ENCODE measurements at regions not wholly inside any gene's neighbourhood (a gene's known extent, or its start where the extent isn't known, plus 50 kb on each side); places are given as distances from the start of the nearest gene placed in this dataset.

DNA sequence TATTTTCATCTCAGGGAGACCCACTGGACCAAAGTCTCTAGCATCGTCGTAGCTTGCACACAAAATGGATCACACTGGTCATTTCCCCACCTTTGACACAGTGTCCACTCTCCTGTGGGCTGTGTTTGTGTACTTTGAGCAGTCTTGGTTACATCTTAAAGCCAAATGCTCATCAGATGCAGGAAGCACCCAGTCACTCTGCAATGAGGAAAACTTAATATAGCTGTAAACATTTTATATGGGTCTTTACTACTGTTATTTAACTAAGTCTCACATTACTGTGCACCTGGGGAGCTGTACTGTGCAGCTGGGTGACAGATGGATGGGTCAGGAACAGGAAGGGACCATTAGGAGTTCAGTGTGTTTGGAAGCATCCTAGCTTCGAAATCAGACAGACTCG, 109.0 kb upstream of the CXCR4 start:
- DNase-seq (ENCODE audit: insufficient read length, low spot score) (no peak), FAIRE-seq (no peak)
- no peak for TF ChIP-seq CTCF (IDR thresholded peaks at IDR 0.05; ENCODE audit: insufficient read depth, missing control alignments)

DNA sequence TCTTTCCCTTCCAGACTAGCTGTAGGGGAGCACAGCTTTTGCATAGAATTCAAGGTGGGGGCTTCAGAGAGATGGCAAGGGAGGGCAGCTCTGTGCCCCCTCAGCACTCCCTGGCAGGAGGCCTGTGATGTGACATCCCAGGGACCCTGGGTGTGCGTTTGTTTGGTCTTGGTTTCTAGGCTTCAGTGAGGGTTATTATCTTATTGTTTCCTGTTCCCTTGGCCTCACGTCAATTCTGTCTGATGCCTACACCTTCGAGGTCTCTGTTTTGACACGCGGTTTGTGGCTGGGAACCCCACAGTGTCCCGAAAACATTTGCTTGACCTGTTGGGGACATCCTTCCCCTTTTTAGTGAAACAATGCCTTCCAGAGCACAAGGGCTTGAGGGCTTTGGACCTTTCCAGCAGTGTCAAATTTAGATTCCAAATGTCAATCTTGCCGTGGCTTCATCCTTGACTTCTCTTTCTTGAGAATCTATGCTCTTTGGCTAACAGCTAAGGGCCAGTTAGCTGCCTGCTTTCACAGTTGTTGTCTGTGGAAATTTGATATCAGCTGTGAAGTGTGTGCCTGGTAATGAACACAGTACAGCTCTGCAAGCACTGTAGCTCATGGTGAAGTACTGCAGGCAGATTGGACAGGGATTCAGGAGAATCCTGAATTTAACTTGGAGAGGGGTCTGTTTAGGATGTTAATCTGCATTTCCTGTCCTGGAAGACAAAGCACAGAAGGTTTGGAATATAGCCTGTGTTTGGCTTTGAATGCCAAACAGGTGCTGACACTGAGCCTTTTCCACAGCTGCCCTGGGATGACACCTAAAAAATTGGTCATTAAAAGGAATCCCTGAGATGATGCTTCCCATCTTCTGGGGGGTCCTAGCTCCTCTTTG, 108.2 kb upstream of the CXCR4 start:
- FAIRE-seq (no peak), DNase-seq (ENCODE audit: insufficient read length, low spot score) (no peak)
- no peak for TF ChIP-seq CTCF (IDR thresholded peaks at IDR 0.05; ENCODE audit: insufficient read depth, missing control alignments)

DNA sequence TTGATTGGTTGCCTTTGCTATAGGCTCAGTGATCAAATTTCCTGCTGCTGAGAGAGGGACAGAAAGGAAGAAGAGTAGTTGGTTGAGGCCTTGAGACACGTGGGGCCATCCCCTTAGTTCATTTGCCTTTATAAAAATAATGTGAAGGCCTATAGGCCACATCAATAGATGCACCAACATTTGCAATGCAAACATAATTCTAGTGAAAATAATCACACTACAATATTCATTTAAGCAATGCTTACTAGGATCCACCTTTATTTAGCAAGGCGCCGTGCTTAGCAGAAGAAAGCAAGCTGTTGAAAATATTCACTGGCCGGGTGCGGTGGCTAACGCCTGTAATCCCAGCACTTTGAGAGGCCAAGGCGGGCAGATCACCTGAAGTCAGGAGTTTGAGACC, 105.3 kb upstream of the CXCR4 start:
- FAIRE-seq (no peak), DNase-seq (ENCODE audit: insufficient read length, low spot score) (no peak)
- TF ChIP-seq CTCF (IDR thresholded peaks at IDR 0.05; ENCODE audit: insufficient read depth, missing control alignments), result no peak

GRCh38 chr2:136222862-136223261, 104.9 kb upstream of the CXCR4 start:
- DNase-seq (ENCODE audit: insufficient read length, low spot score) (no peak), FAIRE-seq (no peak)
- TF ChIP-seq CTCF (IDR thresholded peaks at IDR 0.05; ENCODE audit: insufficient read depth, missing control alignments), result no peak

- no peak for FAIRE-seq
- DNase-seq (ENCODE audit: insufficient read length, low spot score), result no peak
- no peak for TF ChIP-seq CTCF (IDR thresholded peaks at IDR 0.05; ENCODE audit: insufficient read depth, missing control alignments)
Observed at GRCh38 chr2:136221026-136221425, 103.1 kb upstream of the CXCR4 start.

DNA sequence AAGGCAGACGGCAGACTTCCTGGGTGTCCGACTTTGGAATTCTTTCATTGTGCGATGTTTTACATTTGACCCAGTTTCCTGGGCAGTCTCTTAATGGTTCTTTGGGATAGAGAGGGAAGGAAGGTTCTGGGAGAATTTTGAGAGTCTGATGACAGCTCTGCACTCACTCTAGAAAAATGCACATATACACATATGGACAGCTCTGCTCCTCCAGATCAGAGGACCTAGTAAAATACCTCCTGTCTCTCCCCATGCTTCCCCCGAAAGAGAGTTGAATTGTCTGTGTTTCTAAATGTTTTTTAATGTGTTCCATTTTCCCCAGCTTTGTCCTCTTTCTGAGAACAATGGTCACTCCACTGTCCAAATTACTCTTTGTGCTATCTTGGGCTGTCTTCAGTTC, 102.0 kb upstream of the CXCR4 start:
- FAIRE-seq (no peak), DNase-seq (ENCODE audit: insufficient read length, low spot score) (no peak)
- no peak for TF ChIP-seq CTCF (IDR thresholded peaks at IDR 0.05; ENCODE audit: insufficient read depth, missing control alignments)

DNA sequence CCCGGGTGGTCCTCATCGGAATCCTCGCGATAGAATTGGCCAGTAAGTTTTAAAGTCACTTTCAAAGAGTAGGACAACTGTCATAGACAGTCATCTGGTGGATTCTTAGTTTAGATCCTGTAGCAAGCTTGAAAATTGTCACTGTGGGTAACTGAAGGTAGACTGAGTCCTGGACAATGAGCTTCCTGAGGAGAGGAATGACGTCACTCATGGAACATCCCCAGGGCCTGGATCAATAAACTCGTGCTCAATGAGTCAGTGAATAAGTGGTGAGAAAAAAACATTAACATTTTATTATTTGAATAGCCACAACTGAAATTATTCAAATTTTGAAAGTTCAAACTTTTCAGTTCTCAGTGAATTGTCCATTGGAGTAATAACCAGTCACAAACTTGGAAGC, 101.4 kb upstream of the CXCR4 start:
- TF ChIP-seq CTCF (IDR thresholded peaks at IDR 0.05; ENCODE audit: insufficient read depth, missing control alignments), result no peak
- no peak for FAIRE-seq

More for the DNA sequence above, 101.4 kb upstream of the CXCR4 start:
- no peak for DNase-seq (ENCODE audit: insufficient read length, low spot score)
